HCT116 (cell line): ENCODE measurements at regions not wholly inside any gene's neighbourhood (a gene's known extent, or its start where the extent isn't known, plus 50 kb on each side); places are given as distances from the start of the nearest gene placed in this dataset.

Experiments used
- ATAC-seq: fragments of 200-7000 bp; cut with Tn5 transposase; 2 replicates; pipeline ENCODE4 v1.9.1; 2020; ENCODE audit warnings: mild to moderate bottlenecking, moderate library complexity
- BruUV-seq: library from RNA; stranded (reverse); fragments of 400-500 nt; replicated peaks from 2 replicates; lab custom pipeline; 2021; lab: Mats Ljungman, UMichigan
- CTCF ChIA-PET: fragments of 300-600 bp; sonication (Branson Sonifier 250); formaldehyde crosslinking; loops from one replicate; lab custom pipeline; 2021; ENCODE audit warnings: antibody characterized with exemption; lab: Charles Lee
- POLR2A ChIA-PET: fragments of 300-600, 350-600 bp; sonication (Branson Sonifier 250); formaldehyde crosslinking; loops from one replicate; lab custom pipeline; 2021; ENCODE audit warnings: antibody characterized with exemption; lab: Charles Lee
- RAD21 ChIA-PET, 2 experiments: fragments of 300-600 bp; sonication (Branson Sonifier 250); formaldehyde crosslinking; loops; one replicate each; lab custom pipeline; 2023; ENCODE audit warnings: low total read pairs in 2 of 2; ENCODE audit not compliant: uncharacterized antibody in 2 of 2, unreplicated experiment in 2 of 2, low non-redundant PET in 1 of 2; lab: Charles Lee
- DNase-seq: peaks from one replicate; pipeline ENCODE4 v3.0.0-alpha.2; 2010; ENCODE audit warnings: low read depth, low spot score
- H2AFZ ChIP-seq: fragments of 200-600 bp; shearing (Covaris generic), sonication (generic); 2 replicates; pipeline ENCODE4 v1.6.1; 2017; ENCODE audit warnings: low read depth, mixed run types, mixed read lengths, antibody characterized with exemption, low read length; ENCODE audit not compliant: poor library complexity, severe bottlenecking
- H3K27ac ChIP-seq: 2 replicates; pipeline ENCODE4 v1.5.1; 2012; ENCODE audit warnings: low read depth, low read length
- H3K27me3 ChIP-seq: fragments of 200-600 bp; sonication (generic); 2 replicates; pipeline ENCODE4 v1.6.1; 2016; ENCODE audit warnings: mixed run types, low read length, mixed read lengths; ENCODE audit not compliant: insufficient read depth
- H3K36me3 ChIP-seq, 2 experiments: fragments of 200-500 bp in 1 of 2; fragments of 200-600 bp in 1 of 2; sonication (Bioruptor generic) in 1 of 2; sonication (generic) in 1 of 2; 2 replicates each; pipeline versions ENCODE4 v1.5.1 to v1.6.1; 2014 to 2016; ENCODE audit warnings: low read length in 2 of 2, inconsistent platforms in 1 of 2, mixed read lengths in 1 of 2, mixed run types in 1 of 2; ENCODE audit not compliant: insufficient read depth in 2 of 2, control insufficient read depth in 1 of 2
- H3K4me1 ChIP-seq, 2 experiments: fragments of 200-600 bp in 1 of 2; sonication (generic) in 1 of 2; 2 replicates each; pipeline versions ENCODE4 v1.5.1 to v1.6.1; 2012 to 2017; ENCODE audit warnings: low read length in 2 of 2, inconsistent platforms in 1 of 2, mild to moderate bottlenecking in 1 of 2, mixed read lengths in 1 of 2, mixed run types in 1 of 2, moderate library complexity in 1 of 2; ENCODE audit not compliant: insufficient read depth in 2 of 2, control insufficient read depth in 1 of 2
- H3K4me2 ChIP-seq: fragments of 200-600 bp; sonication (generic); 2 replicates; pipeline ENCODE4 v1.6.1; 2017; ENCODE audit warnings: mixed run types, low read length, mixed read lengths
- H3K4me3 ChIP-seq, 2 experiments: fragments of 200-600 bp in 1 of 2; sonication (generic) in 1 of 2; replicated peaks in 1 of 2; 2 replicates each; pipeline ENCODE4 v1.5.1; 2011 to 2016; ENCODE audit warnings: low read length in 2 of 2, control low read depth in 1 of 2, low read depth in 1 of 2, mild to moderate bottlenecking in 1 of 2, mixed read lengths in 1 of 2, mixed run types in 1 of 2
- H3K79me2 ChIP-seq: fragments of 200-600 bp; sonication (generic); 2 replicates; pipeline ENCODE4 v1.6.1; 2017; ENCODE audit warnings: mild to moderate bottlenecking, mixed run types, low read length, moderate library complexity, mixed read lengths; ENCODE audit not compliant: insufficient read depth
- H3K9ac ChIP-seq: fragments of 200-600 bp; sonication (generic); 2 replicates; pipeline ENCODE4 v1.6.1; 2016; ENCODE audit warnings: low read length, mixed read lengths
- H3K9me2 ChIP-seq: fragments of 200-600 bp; sonication (generic), shearing (Covaris generic); 2 replicates; pipeline ENCODE4 v1.6.1; 2017; ENCODE audit warnings: mixed run types, mild to moderate bottlenecking, moderate library complexity; ENCODE audit not compliant: insufficient read depth
- H3K9me3 ChIP-seq, 2 experiments: fragments of 200-500 bp in 1 of 2; fragments of 200-600 bp in 1 of 2; sonication (Bioruptor generic) in 1 of 2; sonication (generic) in 1 of 2; 2 replicates each; pipeline ENCODE4 v1.6.1; 2014 to 2017; ENCODE audit warnings: low read length in 2 of 2, mixed read lengths in 2 of 2, inconsistent platforms in 1 of 2, low read depth in 1 of 2, mild to moderate bottlenecking in 1 of 2, mixed run types in 1 of 2, moderate library complexity in 1 of 2; ENCODE audit not compliant: control insufficient read depth in 1 of 2, insufficient read depth in 1 of 2
- H4K20me1 ChIP-seq: fragments of 200-600 bp; sonication (generic), shearing (Covaris generic); 2 replicates; pipeline ENCODE4 v1.6.1; 2017; ENCODE audit warnings: mixed run types, mild to moderate bottlenecking, moderate library complexity; ENCODE audit not compliant: insufficient read depth
- CEBPB ChIP-seq: IDR thresholded peaks from 2 replicates; pipeline ENCODE4 v1.6.1; 2012; ENCODE audit warnings: low read depth
- ELF1 ChIP-seq: IDR thresholded peaks from 2 replicates; pipeline ENCODE4 v1.6.1; 2012; ENCODE audit warnings: low read depth, borderline replicate concordance
- EZH2 ChIP-seq: fragments of 200-600 bp; sonication (generic); IDR thresholded peaks from 2 replicates; pipeline ENCODE4 v1.6.1; 2017; ENCODE audit warnings: antibody characterized with exemption, mixed run types
- POLR2A ChIP-seq: IDR thresholded peaks from 2 replicates; pipeline ENCODE4 v1.7.0; 2011; ENCODE audit warnings: borderline replicate concordance; ENCODE audit not compliant: insufficient read depth, insufficient read length; ENCODE audit errors: extremely low read depth
- RAD21 ChIP-seq: IDR thresholded peaks from 2 replicates; pipeline ENCODE4 v1.6.1; 2012; ENCODE audit warnings: low read depth, mild to moderate bottlenecking
- REST ChIP-seq: IDR thresholded peaks from 2 replicates; pipeline ENCODE4 v1.6.1; 2012; ENCODE audit warnings: low read depth
- SIN3A ChIP-seq: IDR thresholded peaks from 2 replicates; pipeline ENCODE4 v1.6.1; 2012; ENCODE audit warnings: low read depth
- intact Hi-C: fragments of 100-400 bp; cut with micrococcal nuclease; formaldehyde crosslinking; loops from 2 replicates; pipeline ENCODE4 v1.10.0; 2022

- DNase-seq (no peak), ATAC-seq (no peak)
- POLR2A ChIA-PET, result no interaction called here
- Histone ChIP-seq H3K9me3 (no peaks in the 10 kb centered on the region), H2AFZ (no peak overlapping the region), H3K4me3 (no peak overlapping the region), H3K27ac (no peak overlapping the region), H3K4me2 (no peak overlapping the region), H3K27me3 (no peaks in the 10 kb centered on the region), H3K36me3 (no peaks in the 10 kb centered on the region), H3K4me1 (no peaks in the 10 kb centered on the region), H3K9me2 (no peaks in the 10 kb centered on the region), H4K20me1 (no peaks in the 10 kb centered on the region), H3K9ac (no peak overlapping the region), H3K79me2 (no peaks in the 10 kb centered on the region)
- intact Hi-C loops, result no loop called here
- RAD21 ChIA-PET, result no interaction called here
- no peak for TF ChIP-seq EZH2
- no peak for TF ChIP-seq SIN3A
- no peak for TF ChIP-seq POLR2A
- no peak for TF ChIP-seq RAD21
- TF ChIP-seq CEBPB, result no peak
- TF ChIP-seq REST, result no peak
- TF ChIP-seq ELF1, result no peak
- BruUV-seq, result no TSS peak
- CTCF ChIA-PET, result no interaction called here
Measured at GRCh38 chr7:16051561-16052255, 365.2 kb upstream of the MEOX2 start.
